ENCODE measurements at regions not wholly inside any gene's neighbourhood (a gene's known extent, or its start where the extent isn't known, plus 50 kb on each side); places are given as distances from the start of the nearest gene placed in this dataset.

- H3K79me2 ChIP-seq (ENCODE audit: control insufficient read depth, insufficient read depth, low read length) = no peaks in the 10 kb centered on the region
- H3K4me2 ChIP-seq (ENCODE audit: control insufficient read depth, extremely low read depth, insufficient read depth, low read depth, low read length) = no peak overlapping the region
- DNase-seq (ENCODE audit: low read depth, low spot score) (no peak), FAIRE-seq (no peak)
- no peaks in the 10 kb centered on the region for H4K20me1 ChIP-seq (ENCODE audit: control insufficient read depth, extremely low read depth, insufficient read depth, low read length)
- H3K27ac ChIP-seq (ENCODE audit: control insufficient read depth, insufficient read depth, low read length) = no peak overlapping the region
- H3K9me3 ChIP-seq (ENCODE audit: control insufficient read depth, low read depth, low read length) = no peaks in the 10 kb centered on the region
- H3K9ac ChIP-seq (ENCODE audit: control insufficient read depth, extremely low read depth, insufficient read depth, low read length) = no peak overlapping the region
- dilution Hi-C loops (cut with MboI; ENCODE audit: extremely low pct_ligation_motif_present, low sequenced_read_pairs) = no loop called here
- no peak overlapping the region for H2AFZ ChIP-seq (ENCODE audit: control insufficient read depth, low read length)
- H3K9me1 ChIP-seq (ENCODE audit: control insufficient read depth, extremely low read depth, insufficient read depth, low read length) = no peaks in the 10 kb centered on the region
- H3K36me3 ChIP-seq (ENCODE audit: control insufficient read depth in 2 of 2, extremely low read depth in 1 of 2, insufficient read depth in 2 of 2, low read length in 2 of 2) = no peaks in the 10 kb centered on the region
- no peaks in the 10 kb centered on the region for H3K27me3 ChIP-seq (ENCODE audit: control insufficient read depth, extremely low read depth, insufficient read depth, low read length)
- TF ChIP-seq, protein P1, sequence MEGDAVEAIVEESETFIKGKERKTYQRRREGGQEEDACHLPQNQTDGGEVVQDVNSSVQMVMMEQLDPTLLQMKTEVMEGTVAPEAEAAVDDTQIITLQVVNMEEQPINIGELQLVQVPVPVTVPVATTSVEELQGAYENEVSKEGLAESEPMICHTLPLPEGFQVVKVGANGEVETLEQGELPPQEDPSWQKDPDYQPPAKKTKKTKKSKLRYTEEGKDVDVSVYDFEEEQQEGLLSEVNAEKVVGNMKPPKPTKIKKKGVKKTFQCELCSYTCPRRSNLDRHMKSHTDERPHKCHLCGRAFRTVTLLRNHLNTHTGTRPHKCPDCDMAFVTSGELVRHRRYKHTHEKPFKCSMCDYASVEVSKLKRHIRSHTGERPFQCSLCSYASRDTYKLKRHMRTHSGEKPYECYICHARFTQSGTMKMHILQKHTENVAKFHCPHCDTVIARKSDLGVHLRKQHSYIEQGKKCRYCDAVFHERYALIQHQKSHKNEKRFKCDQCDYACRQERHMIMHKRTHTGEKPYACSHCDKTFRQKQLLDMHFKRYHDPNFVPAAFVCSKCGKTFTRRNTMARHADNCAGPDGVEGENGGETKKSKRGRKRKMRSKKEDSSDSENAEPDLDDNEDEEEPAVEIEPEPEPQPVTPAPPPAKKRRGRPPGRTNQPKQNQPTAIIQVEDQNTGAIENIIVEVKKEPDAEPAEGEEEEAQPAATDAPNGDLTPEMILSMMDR (optimal IDR thresholded peaks at IDR 0.05 in 1 of 3, IDR thresholded peaks at IDR 0.05 in 1 of 3, conservative IDR thresholded peaks at IDR 0.05 in 1 of 3; ENCODE audit: extremely low read depth in 1 of 3, insufficient read depth in 2 of 3, low read length in 3 of 3) = no peak
- no peak for TF ChIP-seq EZH2 (IDR thresholded peaks at IDR 0.05; ENCODE audit: low read length)
- H3K4me1 ChIP-seq (ENCODE audit: control insufficient read depth, extremely low read depth, insufficient read depth, low read length) = no peaks in the 10 kb centered on the region
- H3K4me3 ChIP-seq (ENCODE audit: control insufficient read depth in 2 of 3, extremely low read depth in 1 of 3, insufficient read depth in 2 of 3, low read depth in 1 of 3, low read length in 3 of 3) = no peak overlapping the region
Observed at GRCh38 chr3:74353039-74353438, 261.4 kb downstream of the CNTN3 start.

DNA sequence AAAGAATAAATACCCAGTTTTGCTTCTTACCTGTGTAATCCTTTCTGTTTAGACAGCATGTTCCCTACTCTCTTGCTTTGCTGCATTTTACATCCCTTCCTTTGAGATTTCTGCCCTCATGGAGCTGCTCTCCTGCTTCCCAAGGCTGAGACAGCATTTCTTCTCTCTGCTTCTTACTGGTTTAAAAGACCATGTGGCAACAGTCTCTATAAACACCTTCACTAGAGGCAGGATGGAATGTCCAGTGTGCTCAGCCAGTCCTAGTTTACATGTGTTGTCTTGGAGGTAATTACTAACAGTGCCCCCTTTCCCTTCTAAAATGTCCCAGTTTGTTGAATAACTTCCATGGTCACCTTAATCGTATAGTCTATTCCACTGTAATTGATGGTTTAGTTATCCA, 262.3 kb downstream of the CNTN3 start:
- Histone ChIP-seq H3K27ac (ENCODE audit: control insufficient read depth, insufficient read depth, low read length) (no peak overlapping the region), H3K79me2 (ENCODE audit: control insufficient read depth, insufficient read depth, low read length) (no peaks in the 10 kb centered on the region), H3K9ac (ENCODE audit: control insufficient read depth, extremely low read depth, insufficient read depth, low read length) (no peak overlapping the region), H4K20me1 (ENCODE audit: control insufficient read depth, extremely low read depth, insufficient read depth, low read length) (no peaks in the 10 kb centered on the region), H3K9me1 (ENCODE audit: control insufficient read depth, extremely low read depth, insufficient read depth, low read length) (no peaks in the 10 kb centered on the region), H3K27me3 (ENCODE audit: control insufficient read depth, extremely low read depth, insufficient read depth, low read length) (no peaks in the 10 kb centered on the region), H3K9me3 (ENCODE audit: control insufficient read depth, low read depth, low read length) (no peaks in the 10 kb centered on the region), H3K4me1 (ENCODE audit: control insufficient read depth, extremely low read depth, insufficient read depth, low read length) (no peaks in the 10 kb centered on the region), H2AFZ (ENCODE audit: control insufficient read depth, low read length) (no peak overlapping the region), H3K4me2 (ENCODE audit: control insufficient read depth, extremely low read depth, insufficient read depth, low read depth, low read length) (no peak overlapping the region), H3K36me3 (ENCODE audit: control insufficient read depth in 2 of 2, extremely low read depth in 1 of 2, insufficient read depth in 2 of 2, low read length in 2 of 2) (no peaks in the 10 kb centered on the region), H3K4me3 (ENCODE audit: control insufficient read depth in 2 of 3, extremely low read depth in 1 of 3, insufficient read depth in 2 of 3, low read depth in 1 of 3, low read length in 3 of 3) (no peak overlapping the region)
- DNase-seq (ENCODE audit: low read depth, low spot score) (no peak), FAIRE-seq (no peak)
- dilution Hi-C loops (cut with MboI; ENCODE audit: extremely low pct_ligation_motif_present, low sequenced_read_pairs) = no loop called here
- no peak for TF ChIP-seq EZH2 (IDR thresholded peaks at IDR 0.05; ENCODE audit: low read length)
- TF ChIP-seq, protein P1 (optimal IDR thresholded peaks at IDR 0.05 in 1 of 3, IDR thresholded peaks at IDR 0.05 in 1 of 3, conservative IDR thresholded peaks at IDR 0.05 in 1 of 3; ENCODE audit: extremely low read depth in 1 of 3, insufficient read depth in 2 of 3, low read length in 3 of 3) = no peak
